ENCODE measurements at regions not wholly inside any gene's neighbourhood (a gene's known extent, or its start where the extent isn't known, plus 50 kb on each side); places are given as distances from the start of the nearest gene placed in this dataset.

- TF ChIP-seq, protein P1, sequence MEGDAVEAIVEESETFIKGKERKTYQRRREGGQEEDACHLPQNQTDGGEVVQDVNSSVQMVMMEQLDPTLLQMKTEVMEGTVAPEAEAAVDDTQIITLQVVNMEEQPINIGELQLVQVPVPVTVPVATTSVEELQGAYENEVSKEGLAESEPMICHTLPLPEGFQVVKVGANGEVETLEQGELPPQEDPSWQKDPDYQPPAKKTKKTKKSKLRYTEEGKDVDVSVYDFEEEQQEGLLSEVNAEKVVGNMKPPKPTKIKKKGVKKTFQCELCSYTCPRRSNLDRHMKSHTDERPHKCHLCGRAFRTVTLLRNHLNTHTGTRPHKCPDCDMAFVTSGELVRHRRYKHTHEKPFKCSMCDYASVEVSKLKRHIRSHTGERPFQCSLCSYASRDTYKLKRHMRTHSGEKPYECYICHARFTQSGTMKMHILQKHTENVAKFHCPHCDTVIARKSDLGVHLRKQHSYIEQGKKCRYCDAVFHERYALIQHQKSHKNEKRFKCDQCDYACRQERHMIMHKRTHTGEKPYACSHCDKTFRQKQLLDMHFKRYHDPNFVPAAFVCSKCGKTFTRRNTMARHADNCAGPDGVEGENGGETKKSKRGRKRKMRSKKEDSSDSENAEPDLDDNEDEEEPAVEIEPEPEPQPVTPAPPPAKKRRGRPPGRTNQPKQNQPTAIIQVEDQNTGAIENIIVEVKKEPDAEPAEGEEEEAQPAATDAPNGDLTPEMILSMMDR (conservative IDR thresholded peaks at IDR 0.05; ENCODE audit: low read depth in 2 of 2): no peak
- TF ChIP-seq EZH2 (IDR thresholded peaks at IDR 0.05; ENCODE audit: low read depth, unreplicated experiment): no peak
- no peak for TF ChIP-seq POLR2AphosphoS5 (IDR thresholded peaks at IDR 0.05; ENCODE audit: low read depth)
- no peak for TF ChIP-seq REST (IDR thresholded peaks at IDR 0.05; ENCODE audit: unreplicated experiment)
- no peak for TF ChIP-seq EZH2phosphoT487 (IDR thresholded peaks at IDR 0.05; ENCODE audit: unreplicated experiment)
- TF ChIP-seq STAT1 (IDR thresholded peaks at IDR 0.05; ENCODE audit: unreplicated experiment): no peak
- TF ChIP-seq CREB1 (CRISPR knock-in tag; IDR thresholded peaks at IDR 0.05; ENCODE audit: low read depth): no peak
- no peak for TF ChIP-seq ZNF331 (CRISPR knock-in tag; IDR thresholded peaks at IDR 0.05; ENCODE audit: low read depth)
- no peak for TF ChIP-seq JUNB (IDR thresholded peaks at IDR 0.05; ENCODE audit: unreplicated experiment)
- TF ChIP-seq ZNF114 (CRISPR knock-in tag; IDR thresholded peaks at IDR 0.05): no peak
- TF ChIP-seq ETS1 (IDR thresholded peaks at IDR 0.05): no peak
Observed at GRCh38 chr2:156673333-156673615, 237.1 kb downstream of the GPD2 start.
